Lower lobe of right lung (tissue), 2 donors: ENCODE measurements at regions not wholly inside any gene's neighbourhood (a gene's known extent, or its start where the extent isn't known, plus 50 kb on each side); places are given as distances from the start of the nearest gene placed in this dataset.

Source experiments
- ATAC-seq, 2 donors: fragments of 200-7000 bp; cut with Tn5 transposase; one replicate each; pipeline ENCODE4 v1.9.1; 2020 to 2022; ENCODE audit warnings: mild to moderate bottlenecking in 2 of 2, moderate library complexity in 2 of 2
- DNase-seq: peaks from one replicate; pipeline ENCODE4 v3.0.0-alpha.2; 2020
- H3K27ac ChIP-seq: fragments of 200-600 bp; one replicate; pipeline ENCODE4 v1.8.0; 2022
- H3K27me3 ChIP-seq: fragments of 200-600 bp; one replicate; pipeline ENCODE4 v1.8.0; 2022; ENCODE audit warnings: low read depth
- H3K36me3 ChIP-seq: fragments of 200-600 bp; one replicate; pipeline ENCODE4 v1.8.0; 2022; ENCODE audit warnings: mild to moderate bottlenecking
- H3K4me1 ChIP-seq: fragments of 200-600 bp; one replicate; pipeline ENCODE4 v1.8.0; 2022
- H3K4me3 ChIP-seq: fragments of 200-600 bp; one replicate; pipeline ENCODE4 v1.8.0; 2022; ENCODE audit warnings: mild to moderate bottlenecking
- H3K9me3 ChIP-seq: fragments of 200-600 bp; one replicate; pipeline ENCODE4 v1.8.0; 2022
- CTCF ChIP-seq: fragments of 200-600 bp; IDR thresholded peaks from one replicate; pipeline ENCODE4 v1.8.0; 2022; ENCODE audit warnings: antibody characterized with exemption, mild to moderate bottlenecking
- intact Hi-C: fragments of 100-400 bp; cut with DNase I; formaldehyde crosslinking; loops from one replicate; pipeline ENCODE4 v1.11.0; 2022
- donor health status: DM: no; HTN: yes; CAD: no; lungs with severe emphysema.

GRCh38 chr14:87397499-87397898 is 595.5 kb downstream of the GALC start:
- intact Hi-C loops: no loop called here
- H3K27ac ChIP-seq: no peak overlapping the region
- no peaks in the 10 kb centered on the region for H3K4me1 ChIP-seq
- no peaks in the 10 kb centered on the region for H3K27me3 ChIP-seq
- no peak for TF ChIP-seq CTCF
- DNase-seq: no peak
- H3K9me3 ChIP-seq: no peaks in the 10 kb centered on the region
- no peaks in the 10 kb centered on the region for H3K36me3 ChIP-seq
- no peak overlapping the region for H3K4me3 ChIP-seq
- no peak for ATAC-seq

- DNase-seq (no peak), ATAC-seq (no peak)
- intact Hi-C loops: no loop called here
- no peaks in the 10 kb centered on the region for H3K9me3 ChIP-seq
- no peaks in the 10 kb centered on the region for H3K4me1 ChIP-seq
- H3K36me3 ChIP-seq: no peaks in the 10 kb centered on the region
- no peaks in the 10 kb centered on the region for H3K27me3 ChIP-seq
- no peak overlapping the region for H3K27ac ChIP-seq
- H3K4me3 ChIP-seq: no peak overlapping the region
- TF ChIP-seq CTCF: no peak
These were observed 601.9 kb downstream of the GALC start for GRCh38 chr14:87391066-87391465.

DNA sequence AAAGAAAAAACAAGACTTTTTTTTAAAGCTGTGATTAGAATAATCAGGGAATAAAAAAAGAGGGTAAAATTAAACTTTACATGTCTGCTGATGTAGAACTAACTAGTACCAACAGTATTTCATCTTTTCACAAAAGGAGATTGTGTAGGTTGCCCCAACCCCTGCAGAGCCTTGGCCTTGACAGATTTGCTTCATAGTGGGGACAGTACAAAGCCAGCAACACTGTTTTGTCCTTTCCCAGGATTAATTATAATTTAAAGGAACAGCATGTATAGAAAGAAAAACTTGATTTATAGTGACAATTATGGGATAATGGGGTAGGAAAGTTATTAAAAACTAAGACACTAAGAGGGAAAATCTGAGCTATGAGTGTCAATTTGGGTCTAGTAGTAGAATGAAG is 604.0 kb downstream of the GALC start:
- DNase-seq (no peak), ATAC-seq (no peak)
- intact Hi-C loops: no loop called here
- Histone ChIP-seq H3K36me3 (no peaks in the 10 kb centered on the region), H3K9me3 (no peaks in the 10 kb centered on the region), H3K27me3 (no peaks in the 10 kb centered on the region), H3K27ac (no peak overlapping the region), H3K4me3 (no peak overlapping the region), H3K4me1 (no peaks in the 10 kb centered on the region)
- TF ChIP-seq CTCF: no peak

GRCh38 chr14:87387806-87388205 is 605.2 kb downstream of the GALC start:
- DNase-seq: no peak
- no peaks in the 10 kb centered on the region for H3K27me3 ChIP-seq

GRCh38 chr14:87386524-87386923 is 606.5 kb downstream of the GALC start:
- intact Hi-C loops: no loop called here
- no peaks in the 10 kb centered on the region for H3K27me3 ChIP-seq
- no peak for TF ChIP-seq CTCF
- H3K27ac ChIP-seq: no peak overlapping the region
- no peak overlapping the region for H3K4me3 ChIP-seq
- DNase-seq: no peak
- no peak for ATAC-seq
- no peaks in the 10 kb centered on the region for H3K4me1 ChIP-seq
- H3K9me3 ChIP-seq: peaks cover 4% of the 10 kb centered on the region
- no peaks in the 10 kb centered on the region for H3K36me3 ChIP-seq

More at GRCh38 chr14:87387806-87388205, 605.2 kb downstream of the GALC start:
- ATAC-seq: no peak
- peaks cover 1% of the 10 kb centered on the region for H3K9me3 ChIP-seq
- H3K4me3 ChIP-seq: no peak overlapping the region
- H3K4me1 ChIP-seq: no peaks in the 10 kb centered on the region
- no peak for TF ChIP-seq CTCF
- no peaks in the 10 kb centered on the region for H3K36me3 ChIP-seq
- intact Hi-C loops: no loop called here
- no peak overlapping the region for H3K27ac ChIP-seq

- no peak overlapping the region for H3K4me3 ChIP-seq
- DNase-seq (no peak), ATAC-seq (no peak)
- no peaks in the 10 kb centered on the region for H3K36me3 ChIP-seq
- intact Hi-C loops: no loop called here
- no peaks in the 10 kb centered on the region for H3K4me1 ChIP-seq
- H3K27me3 ChIP-seq: no peaks in the 10 kb centered on the region
- peaks cover 4% of the 10 kb centered on the region for H3K9me3 ChIP-seq
- H3K27ac ChIP-seq: no peak overlapping the region
- no peak for TF ChIP-seq CTCF
These were observed 612.9 kb downstream of the GALC start for GRCh38 chr14:87380054-87380453.
